Fibroblast of skin of back (primary cell): ENCODE measurements at regions not wholly inside any gene's neighbourhood (a gene's known extent, or its start where the extent isn't known, plus 50 kb on each side); places are given as distances from the start of the nearest gene placed in this dataset.

ENCODE experiments used
- DNase-seq: peaks from one replicate; pipeline ENCODE4 v3.0.0-alpha.2; 2013

- no peak for DNase-seq
Observed at GRCh38 chr2:238562446-238562845, 135.7 kb downstream of the ASB1 start.

- DNase-seq: no peak
Observed at GRCh38 chr2:238563551-238563950, 136.8 kb downstream of the ASB1 start.

GRCh38 chr2:238564286-238564920 lies 137.7 kb downstream of the ASB1 start:
- no peak for DNase-seq

GRCh38 chr2:238565031-238565430 lies 138.3 kb downstream of the ASB1 start:
- DNase-seq: no peak

- no peak for DNase-seq
Observed at GRCh38 chr2:238566001-238566645, 139.4 kb downstream of the ASB1 start.

GRCh38 chr2:238567067-238567855 lies 140.5 kb downstream of the ASB1 start:
- no peak for DNase-seq

- DNase-seq: no peak
Observed at GRCh38 chr2:238567996-238568395, 141.3 kb downstream of the ASB1 start.

- DNase-seq: no peak
Observed at GRCh38 chr2:238568455-238569440, 142.0 kb downstream of the ASB1 start.

GRCh38 chr2:238569507-238570195 lies 142.9 kb downstream of the ASB1 start:
- DNase-seq: no peak

- no peak for DNase-seq
Observed at GRCh38 chr2:238570391-238570790, 143.7 kb downstream of the ASB1 start.

GRCh38 chr2:238570926-238571325 lies 144.2 kb downstream of the ASB1 start:
- no peak for DNase-seq

GRCh38 chr2:238571661-238572372 lies 145.1 kb downstream of the ASB1 start:
- no peak for DNase-seq

- DNase-seq: no peak
Observed at GRCh38 chr2:238573065-238573778, 146.5 kb downstream of the ASB1 start.

- DNase-seq: no peak
Observed at GRCh38 chr2:238573916-238574315, 147.2 kb downstream of the ASB1 start.

- DNase-seq: no peak
Observed at GRCh38 chr2:238574490-238575271, 148.0 kb downstream of the ASB1 start.

GRCh38 chr2:238576674-238577073 lies 149.9 kb downstream of the ASB1 start:
- DNase-seq: no peak

- DNase-seq: no peak
Observed at GRCh38 chr2:238578256-238578655, 151.5 kb downstream of the ASB1 start.

GRCh38 chr2:238580486-238580885 lies 153.8 kb downstream of the ASB1 start:
- no peak for DNase-seq

- no peak for DNase-seq
Observed at GRCh38 chr2:238581126-238581525, 154.4 kb downstream of the ASB1 start.

- DNase-seq: peak; percentile 59
Observed at GRCh38 chr2:238582159-238582558, 155.4 kb downstream of the ASB1 start.
